Left lung (tissue), 4 donors: ENCODE measurements at regions not wholly inside any gene's neighbourhood (a gene's known extent, or its start where the extent isn't known, plus 50 kb on each side); places are given as distances from the start of the nearest gene placed in this dataset.

Experiments
- ATAC-seq: fragments of 200-7000 bp; cut with Tn5 transposase; one replicate; pipeline ENCODE4 v1.9.1; 2020; ENCODE audit warnings: moderate library complexity
- DNase-seq, 4 donors: peaks; one replicate each; pipeline ENCODE4 v3.0.0-alpha.2; 2013 to 2020
- H3K27ac ChIP-seq, 2 donors: fragments of 200-600 bp; sonication (generic) in 1 of 2; one replicate each; pipeline versions ENCODE4 v1.5.0 to v1.8.0; 2020 to 2021
- H3K27me3 ChIP-seq, 2 donors: fragments of 200-600 bp; sonication (generic) in 1 of 2; one replicate each; pipeline versions ENCODE4 v1.5.0 to v1.8.0; 2020 to 2021
- H3K36me3 ChIP-seq, 2 donors: fragments of 200-600 bp; sonication (generic) in 1 of 2; one replicate each; pipeline versions ENCODE4 v1.5.0 to v1.8.0; 2020 to 2021
- H3K4me1 ChIP-seq, 2 donors: fragments of 200-600 bp; one replicate each; pipeline ENCODE4 v1.8.0; 2021
- H3K4me3 ChIP-seq, 2 donors: fragments of 200-600 bp; sonication (generic) in 1 of 2; one replicate each; pipeline versions ENCODE4 v1.5.0 to v1.8.0; 2020 to 2021; ENCODE audit warnings: mild to moderate bottlenecking in 1 of 2
- H3K9me3 ChIP-seq, 2 donors: fragments of 200-600 bp; sonication (generic) in 1 of 2; one replicate each; pipeline versions ENCODE4 v1.5.0 to v1.8.0; 2020 to 2021
- CTCF ChIP-seq, 2 donors: fragments of 200-600 bp; sonication (generic) in 1 of 2; IDR thresholded peaks; one replicate each; pipeline versions ENCODE4 v1.5.0 to v1.8.0; 2021; ENCODE audit warnings: antibody characterized with exemption in 2 of 2
- intact Hi-C, 2 donors: fragments of 100-400 bp; cut with DNase I; formaldehyde crosslinking; loops; one replicate each; pipeline versions ENCODE4 v1.11.2 to v1.14.2; 2022
- donor health status: DM: no; HTN: yes; CAD: no.
- donor health status: DM: no; HTN: no; CAD: no.

- DNase-seq (no peak), ATAC-seq (no peak)
- Histone ChIP-seq H3K27me3 (no peaks in the 10 kb centered on the region), H3K9me3 (no peaks in the 10 kb centered on the region), H3K36me3 (no peaks in the 10 kb centered on the region), H3K4me1 (no peaks in the 10 kb centered on the region), H3K4me3 (no peak overlapping the region), H3K27ac (no peak overlapping the region)
- TF ChIP-seq CTCF (IDR thresholded peaks at IDR 0.05) = no peak
- intact Hi-C loops = no loop called here
Observed at GRCh38 chr10:94102436-94102835, 108.7 kb downstream of the PLCE1 start.

- Histone ChIP-seq H3K36me3 (no peaks in the 10 kb centered on the region), H3K9me3 (no peaks in the 10 kb centered on the region), H3K4me3 (no peak overlapping the region), H3K4me1 (no peaks in the 10 kb centered on the region), H3K27me3 (no peaks in the 10 kb centered on the region), H3K27ac (no peak overlapping the region)
- DNase-seq (no peak), ATAC-seq (no peak)
- intact Hi-C loops = no loop called here
- TF ChIP-seq CTCF (IDR thresholded peaks at IDR 0.05) = no peak
Observed at GRCh38 chr10:94103192-94103591, 109.5 kb downstream of the PLCE1 start.

- ATAC-seq = peak; percentile 69
- Histone ChIP-seq H3K4me3 (no peak overlapping the region), H3K36me3 (no peaks in the 10 kb centered on the region), H3K4me1 (no peaks in the 10 kb centered on the region), H3K27ac (peak overlapping the region in 1 of 2 donors; percentile 44), H3K9me3 (no peaks in the 10 kb centered on the region), H3K27me3 (no peaks in the 10 kb centered on the region)
- TF ChIP-seq CTCF (IDR thresholded peaks at IDR 0.05) = no peak
- intact Hi-C loops = no loop called here
- DNase-seq = peak in 2 of 4 donors; percentile 83 to 89
Observed at GRCh38 chr10:94103801-94104221, 110.1 kb downstream of the PLCE1 start.

- Histone ChIP-seq H3K36me3 (no peaks in the 10 kb centered on the region), H3K4me1 (no peaks in the 10 kb centered on the region), H3K9me3 (no peaks in the 10 kb centered on the region), H3K4me3 (no peak overlapping the region), H3K27me3 (no peaks in the 10 kb centered on the region), H3K27ac (peak overlapping the region in 1 of 2 donors; percentile 44)
- intact Hi-C loops = no loop called here
- DNase-seq (no peak), ATAC-seq (no peak)
- TF ChIP-seq CTCF (IDR thresholded peaks at IDR 0.05) = no peak
Observed at GRCh38 chr10:94104316-94105000, 110.7 kb downstream of the PLCE1 start.

GRCh38 chr10:94105226-94105625, 111.5 kb downstream of the PLCE1 start:
- no peak for TF ChIP-seq CTCF (IDR thresholded peaks at IDR 0.05)
- H3K27me3 ChIP-seq = no peaks in the 10 kb centered on the region
- no peak overlapping the region for H3K4me3 ChIP-seq
- ATAC-seq (no peak), DNase-seq (no peak)
- no peaks in the 10 kb centered on the region for H3K9me3 ChIP-seq
- intact Hi-C loops = no loop called here
- no peak overlapping the region for H3K27ac ChIP-seq
- no peaks in the 10 kb centered on the region for H3K36me3 ChIP-seq
- no peaks in the 10 kb centered on the region for H3K4me1 ChIP-seq
